OCI-M1 (cell line): ENCODE measurements at regions not wholly inside any gene's neighbourhood (a gene's known extent, or its start where the extent isn't known, plus 50 kb on each side); places are given as distances from the start of the nearest gene placed in this dataset.
"Not testable (repeated sequence)": the region's sequence is repeated elsewhere in the genome, so short reads cannot be mapped to it uniquely, and the experiment has no call there.

Experiments used
- DNase-seq: peaks from one replicate; lab custom pipeline; 2025; lab: John Stamatoyannopoulos, UW

GRCh38 chr7:96827701-96828100 is 118.1 kb upstream of the SEM1 start:
- no peak for DNase-seq

- not testable (repeated sequence) for DNase-seq
Observed at GRCh38 chr7:96829121-96829520, 119.5 kb upstream of the SEM1 start.

- DNase-seq, result peak; percentile 57
Observed at GRCh38 chr7:96831446-96831845, 121.8 kb upstream of the SEM1 start.

GRCh38 chr7:96832092-96832662 is 122.5 kb upstream of the SEM1 start:
- DNase-seq, result no peak

GRCh38 chr7:96833676-96834453 is 124.2 kb upstream of the SEM1 start:
- DNase-seq, result peak; percentile 49

GRCh38 chr7:96836456-96836855 is 126.8 kb upstream of the SEM1 start:
- peak; percentile 90 for DNase-seq

- peak; percentile 91 for DNase-seq
Observed at GRCh38 chr7:96837593-96837992, 127.9 kb upstream of the SEM1 start.

- no peak for DNase-seq
Observed at GRCh38 chr7:96838481-96838880, 128.8 kb upstream of the SEM1 start.

- DNase-seq, result no peak
Observed at GRCh38 chr7:96855139-96855538, 145.5 kb upstream of the SEM1 start.

- DNase-seq, result no peak
Observed at GRCh38 chr7:96855691-96856090, 146.0 kb upstream of the SEM1 start.

GRCh38 chr7:96869538-96869937 is 135.8 kb upstream of the DLX6 start:
- no peak for DNase-seq

GRCh38 chr7:96870185-96870584 is 135.2 kb upstream of the DLX6 start:
- no peak for DNase-seq

GRCh38 chr7:96870934-96871333 is 134.4 kb upstream of the DLX6 start:
- no peak for DNase-seq

- DNase-seq, result no peak
Observed at GRCh38 chr7:96887426-96887825, 117.9 kb upstream of the DLX6 start.

GRCh38 chr7:96899108-96899507 is 106.2 kb upstream of the DLX6 start:
- no peak for DNase-seq

GRCh38 chr7:96901822-96902445 is 103.4 kb upstream of the DLX6 start:
- no peak for DNase-seq

- DNase-seq, result no peak
Observed at GRCh38 chr7:96903906-96904305, 101.4 kb upstream of the DLX6 start.

GRCh38 chr7:96910486-96910885 is 94.9 kb upstream of the DLX6 start:
- no peak for DNase-seq

- DNase-seq, result no peak
Observed at GRCh38 chr7:96915029-96915428, 90.3 kb upstream of the DLX6 start.

- DNase-seq, result no peak
Observed at GRCh38 chr7:96920064-96920463, 85.3 kb upstream of the DLX6 start.

- DNase-seq, result no peak
Observed at GRCh38 chr7:96920713-96921112, 84.6 kb upstream of the DLX6 start.

- no peak for DNase-seq
Observed at GRCh38 chr7:96921231-96921630, 84.1 kb upstream of the DLX6 start.

GRCh38 chr7:96921771-96922170 is 83.6 kb upstream of the DLX6 start:
- DNase-seq, result no peak
